Endothelial cell of umbilical vein (primary cell): ENCODE measurements at regions not wholly inside any gene's neighbourhood (a gene's known extent, or its start where the extent isn't known, plus 50 kb on each side); places are given as distances from the start of the nearest gene placed in this dataset.

Experiments used
- BruUV-seq: library from RNA; stranded (reverse); fragments of 400-500 nt; replicated peaks from 2 replicates; lab custom pipeline; 2021; lab: Mats Ljungman, UMichigan
- CTCF ChIA-PET: fragments of 300-600, 350-600 bp; sonication (Branson Sonifier 250); formaldehyde crosslinking; loops from one replicate; lab custom pipeline; 2021; ENCODE audit warnings: antibody characterized with exemption, inconsistent platforms; lab: Charles Lee
- POLR2A ChIA-PET: fragments of 300-600, 350-600 bp; sonication (Branson Sonifier 250); formaldehyde crosslinking; loops from one replicate; lab custom pipeline; 2021; ENCODE audit warnings: antibody characterized with exemption, inconsistent platforms; lab: Charles Lee
- DNase-seq: peaks from one replicate; pipeline ENCODE4 v3.0.0-alpha.2; 2011; ENCODE audit warnings: low read depth, low spot score
- FAIRE-seq: peaks from 2 replicates; lab custom pipeline; 2011; peaks lifted over from hg19 to GRCh38; lab: Jason Lieb, UNC
- H2AFZ ChIP-seq: 2 replicates; pipeline ENCODE4 v1.6.0; 2012; ENCODE audit warnings: low read depth, low read length, control low read depth, inconsistent platforms
- H3K27ac ChIP-seq: 2 replicates; pipeline ENCODE4 v1.5.1; 2011; ENCODE audit warnings: low read depth, mild to moderate bottlenecking, control low read depth, low read length, moderate library complexity; ENCODE audit not compliant: insufficient read depth
- H3K27me3 ChIP-seq, 2 experiments: 2 replicates each; pipeline versions ENCODE4 v1.6.0 to v1.6.1; 2011; ENCODE audit warnings: low read length in 2 of 2, mixed read lengths in 1 of 2; ENCODE audit not compliant: control insufficient read depth in 2 of 2, insufficient read depth in 2 of 2
- H3K36me3 ChIP-seq, 2 experiments: 2 replicates in 1 of 2; 3 replicates in 1 of 2; pipeline ENCODE4 v1.5.1; 2011; ENCODE audit warnings: low read length in 2 of 2, mild to moderate bottlenecking in 1 of 2, moderate library complexity in 1 of 2; ENCODE audit not compliant: control insufficient read depth in 2 of 2, insufficient read depth in 2 of 2; ENCODE audit errors: extremely low read depth in 1 of 2
- H3K4me1 ChIP-seq: 3 replicates; pipeline ENCODE4 v1.5.1; 2011; ENCODE audit warnings: mild to moderate bottlenecking, low read length; ENCODE audit not compliant: control insufficient read depth, insufficient read depth; ENCODE audit errors: extremely low read depth
- H3K4me2 ChIP-seq: 2 replicates; pipeline ENCODE4 v1.6.1; 2011; ENCODE audit warnings: low read length, control low read depth, mixed read lengths; ENCODE audit not compliant: insufficient read depth
- H3K4me3 ChIP-seq, 3 experiments: fragments of 200-600 bp in 1 of 3; sonication (generic), shearing (Covaris generic) in 1 of 3; replicated peaks in 1 of 3; 2 replicates each; pipeline ENCODE4 v1.5.1; 2011 to 2016; ENCODE audit warnings: control low read depth in 3 of 3, low read length in 3 of 3, mild to moderate bottlenecking in 2 of 3, inconsistent platforms in 1 of 3, low read depth in 1 of 3, moderate library complexity in 1 of 3; ENCODE audit not compliant: insufficient read depth in 1 of 3
- H3K79me2 ChIP-seq: 2 replicates; pipeline ENCODE4 v1.6.0; 2012; ENCODE audit warnings: low read length, inconsistent platforms; ENCODE audit not compliant: control insufficient read depth, insufficient read depth
- H3K9ac ChIP-seq: replicated peaks from 2 replicates; pipeline ENCODE3; 2011; ENCODE audit warnings: low read length, control low read depth; ENCODE audit not compliant: insufficient read depth; ENCODE audit errors: extremely low read depth
- H3K9me1 ChIP-seq: replicated peaks from 3 replicates; pipeline ENCODE4 v1.6.0; 2011; ENCODE audit warnings: mild to moderate bottlenecking, low read length; ENCODE audit not compliant: control insufficient read depth, insufficient read depth; ENCODE audit errors: extremely low read depth
- H3K9me3 ChIP-seq: replicated peaks from 2 replicates; pipeline ENCODE4 v1.5.1; 2012; ENCODE audit warnings: low read length, inconsistent platforms; ENCODE audit not compliant: control insufficient read depth, insufficient read depth
- H4K20me1 ChIP-seq: replicated peaks from 2 replicates; pipeline ENCODE3; 2011; ENCODE audit warnings: mild to moderate bottlenecking, low read length; ENCODE audit not compliant: control insufficient read depth, insufficient read depth; ENCODE audit errors: extremely low read depth
- EZH2 ChIP-seq: IDR thresholded peaks from 2 replicates; pipeline ENCODE4 v1.6.1; 2012; ENCODE audit warnings: borderline replicate concordance, low read depth, mild to moderate bottlenecking, moderate library complexity, low read length, inconsistent platforms; ENCODE audit not compliant: severe bottlenecking
- FOS ChIP-seq: IDR thresholded peaks from 2 replicates; pipeline ENCODE4 v1.6.1; 2011; ENCODE audit warnings: mild to moderate bottlenecking, low read length, moderate library complexity, borderline replicate concordance; ENCODE audit not compliant: insufficient read depth
- GATA2 ChIP-seq: IDR thresholded peaks from 2 replicates; pipeline ENCODE4 v1.7.0; 2011; ENCODE audit warnings: low read depth, mild to moderate bottlenecking, moderate library complexity, mixed read lengths, low read length; ENCODE audit not compliant: insufficient read length, insufficient read depth
- JUN ChIP-seq: IDR thresholded peaks from 2 replicates; pipeline ENCODE4 v1.6.1; 2011; ENCODE audit warnings: borderline replicate concordance, low read depth; ENCODE audit not compliant: insufficient read length, insufficient read depth
- MYC ChIP-seq: IDR thresholded peaks from one replicate; pipeline ENCODE4 v1.6.1; 2011; ENCODE audit warnings: mild to moderate bottlenecking, low read depth, low read length
- POLR2A ChIP-seq: IDR thresholded peaks from 2 replicates; pipeline ENCODE4 v1.6.1; 2012; ENCODE audit warnings: low read depth, mild to moderate bottlenecking, control low read depth, low read length
- POLR2AphosphoS5 ChIP-seq: IDR thresholded peaks from 2 replicates; pipeline ENCODE4 v1.6.1; 2012; ENCODE audit warnings: low read depth, mild to moderate bottlenecking, control low read depth, low read length, moderate library complexity; ENCODE audit not compliant: insufficient read depth
- dilution Hi-C: fragments of 300-500 bp; cut with MboI; formaldehyde crosslinking; loops from one replicate; pipeline ENCODE4 v1.15.0; 2019; ENCODE audit warnings: low sequenced_read_pairs; ENCODE audit not compliant: extremely low pct_ligation_motif_present
- intact Hi-C: fragments of 100-400 bp; cut with micrococcal nuclease; formaldehyde crosslinking; loops from one replicate; pipeline ENCODE4 v1.10.0; 2022
- TF ChIP-seq, protein P1 (sequence below), 2 donors: IDR thresholded peaks; 1 replicate in 1 of 2; 2 replicates in 1 of 2; pipeline ENCODE4 v1.5.1; 2011; ENCODE audit warnings: low read length in 2 of 2, mild to moderate bottlenecking in 2 of 2, moderate library complexity in 2 of 2, control low read depth in 1 of 2, inconsistent platforms in 1 of 2, low read depth in 1 of 2; ENCODE audit not compliant: insufficient read depth in 1 of 2; ENCODE audit errors: extremely low read depth in 1 of 2
- TF ChIP-seq, protein P2 (sequence below): IDR thresholded peaks from 2 replicates; pipeline ENCODE4 v1.6.1; 2011; ENCODE audit not compliant: insufficient read depth, insufficient read length

DNA sequence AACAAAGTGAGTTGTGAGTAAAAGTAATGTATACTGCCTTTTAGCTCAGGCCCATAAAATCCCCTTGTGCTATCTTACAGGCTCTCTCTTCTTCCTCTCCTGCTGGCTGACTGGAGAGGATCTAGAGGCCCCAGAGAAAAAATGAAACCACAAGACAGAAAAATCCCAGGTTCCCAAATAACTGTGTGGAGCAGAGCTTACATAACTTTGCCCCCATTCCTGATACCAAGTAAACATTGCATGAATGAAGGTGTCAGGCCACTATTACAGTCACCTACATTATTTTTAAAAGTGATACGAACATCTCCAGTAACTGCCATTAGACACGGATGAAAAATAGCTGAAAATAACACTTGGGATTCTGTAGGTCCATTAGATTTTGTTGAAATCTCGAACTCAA lies 386.0 kb upstream of the NR5A2 start:
- Histone ChIP-seq H3K9ac (no peak overlapping the region), H3K9me3 (no peaks in the 10 kb centered on the region), H3K4me1 (no peaks in the 10 kb centered on the region), H3K27me3 (peaks cover 0 to 2% of the 10 kb centered on the region in 2 experiments), H2AFZ (no peak overlapping the region), H3K36me3 (no peaks in the 10 kb centered on the region), H3K9me1 (no peaks in the 10 kb centered on the region), H4K20me1 (no peaks in the 10 kb centered on the region), H3K79me2 (no peaks in the 10 kb centered on the region), H3K27ac (no peak overlapping the region), H3K4me3 (no peak overlapping the region), H3K4me2 (no peak overlapping the region)
- ChIA-PET CTCF (no interaction called here), POLR2A (no interaction called here)
- intact Hi-C loops, result no loop called here
- no TSS peak for BruUV-seq
- FAIRE-seq (no peak), DNase-seq (no peak)
- TF ChIP-seq, protein P1, sequence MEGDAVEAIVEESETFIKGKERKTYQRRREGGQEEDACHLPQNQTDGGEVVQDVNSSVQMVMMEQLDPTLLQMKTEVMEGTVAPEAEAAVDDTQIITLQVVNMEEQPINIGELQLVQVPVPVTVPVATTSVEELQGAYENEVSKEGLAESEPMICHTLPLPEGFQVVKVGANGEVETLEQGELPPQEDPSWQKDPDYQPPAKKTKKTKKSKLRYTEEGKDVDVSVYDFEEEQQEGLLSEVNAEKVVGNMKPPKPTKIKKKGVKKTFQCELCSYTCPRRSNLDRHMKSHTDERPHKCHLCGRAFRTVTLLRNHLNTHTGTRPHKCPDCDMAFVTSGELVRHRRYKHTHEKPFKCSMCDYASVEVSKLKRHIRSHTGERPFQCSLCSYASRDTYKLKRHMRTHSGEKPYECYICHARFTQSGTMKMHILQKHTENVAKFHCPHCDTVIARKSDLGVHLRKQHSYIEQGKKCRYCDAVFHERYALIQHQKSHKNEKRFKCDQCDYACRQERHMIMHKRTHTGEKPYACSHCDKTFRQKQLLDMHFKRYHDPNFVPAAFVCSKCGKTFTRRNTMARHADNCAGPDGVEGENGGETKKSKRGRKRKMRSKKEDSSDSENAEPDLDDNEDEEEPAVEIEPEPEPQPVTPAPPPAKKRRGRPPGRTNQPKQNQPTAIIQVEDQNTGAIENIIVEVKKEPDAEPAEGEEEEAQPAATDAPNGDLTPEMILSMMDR (IDR thresholded peaks at IDR 0.05; ENCODE audit: extremely low read depth in 1 of 2, insufficient read depth in 1 of 2, low read depth in 1 of 2, low read length in 2 of 2), result no peak
- TF ChIP-seq MYC (no peak), FOS (no peak)
- dilution Hi-C loops, result no loop called here

DNA sequence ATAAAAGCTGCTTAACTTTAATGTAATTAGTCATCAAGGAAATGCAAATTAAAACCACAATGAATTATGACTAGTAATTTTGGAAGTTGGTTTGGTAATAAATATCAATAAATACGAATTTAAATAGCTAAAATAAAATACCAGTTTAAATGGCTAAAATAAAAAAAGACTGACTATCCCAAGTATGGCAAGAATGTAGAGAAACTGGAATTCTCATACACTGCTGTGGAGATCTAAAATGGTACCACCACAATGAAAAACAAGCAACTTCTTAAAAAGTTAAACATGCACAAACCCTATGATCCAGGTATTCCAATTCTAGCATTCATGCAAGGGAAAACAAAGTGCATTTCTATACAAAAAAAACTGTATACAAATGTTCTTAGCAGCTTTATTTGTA lies 382.6 kb upstream of the NR5A2 start:
- H2AFZ ChIP-seq, result no peak overlapping the region
- ChIA-PET POLR2A (no interaction called here), CTCF (interaction anchor here (2.7 kb wide), 1 partner anchor 11 kb away, joined by 7 read pairs; no protein-coding TSS in a partner anchor)
- no peaks in the 10 kb centered on the region for H3K9me1 ChIP-seq
- H3K4me2 ChIP-seq, result no peak overlapping the region
- no peaks in the 10 kb centered on the region for H3K79me2 ChIP-seq
- no peak overlapping the region for H3K4me3 ChIP-seq
- no peak overlapping the region for H3K9ac ChIP-seq
- no TSS peak for BruUV-seq
- peaks cover 0 to 2% of the 10 kb centered on the region in 2 experiments for H3K27me3 ChIP-seq
- DNase-seq (no peak), FAIRE-seq (no peak)
- H3K36me3 ChIP-seq, result no peaks in the 10 kb centered on the region
- H3K4me1 ChIP-seq, result no peaks in the 10 kb centered on the region
- H4K20me1 ChIP-seq, result no peaks in the 10 kb centered on the region
- intact Hi-C loops (no loop called here), dilution Hi-C loops (no loop called here)
- no peak overlapping the region for H3K27ac ChIP-seq
- H3K9me3 ChIP-seq, result no peaks in the 10 kb centered on the region
- no peak for TF ChIP-seq EZH2
- TF ChIP-seq, protein P1 (IDR thresholded peaks at IDR 0.05; ENCODE audit: extremely low read depth in 1 of 2, insufficient read depth in 1 of 2, low read depth in 1 of 2, low read length in 2 of 2), result no peak
- TF ChIP-seq, protein P2, sequence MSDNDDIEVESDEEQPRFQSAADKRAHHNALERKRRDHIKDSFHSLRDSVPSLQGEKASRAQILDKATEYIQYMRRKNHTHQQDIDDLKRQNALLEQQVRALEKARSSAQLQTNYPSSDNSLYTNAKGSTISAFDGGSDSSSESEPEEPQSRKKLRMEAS, result no peak
- TF ChIP-seq POLR2AphosphoS5, result no peak
- no peak for TF ChIP-seq JUN
- no peak for TF ChIP-seq GATA2
- TF ChIP-seq POLR2A, result no peak
- TF ChIP-seq MYC, result no peak
- TF ChIP-seq FOS, result no peak
